GOT3 (cell line): ENCODE measurements at regions not wholly inside any gene's neighbourhood (a gene's known extent, or its start where the extent isn't known, plus 50 kb on each side); places are given as distances from the start of the nearest gene placed in this dataset.
"Not testable (repeated sequence)": the region's sequence is repeated elsewhere in the genome, so short reads cannot be mapped to it uniquely, and the experiment has no call there.

Experiments used
- DNase-seq: peaks from one replicate; lab custom pipeline; 2025; ENCODE audit warnings: mixed read lengths; lab: John Stamatoyannopoulos, UW

DNA sequence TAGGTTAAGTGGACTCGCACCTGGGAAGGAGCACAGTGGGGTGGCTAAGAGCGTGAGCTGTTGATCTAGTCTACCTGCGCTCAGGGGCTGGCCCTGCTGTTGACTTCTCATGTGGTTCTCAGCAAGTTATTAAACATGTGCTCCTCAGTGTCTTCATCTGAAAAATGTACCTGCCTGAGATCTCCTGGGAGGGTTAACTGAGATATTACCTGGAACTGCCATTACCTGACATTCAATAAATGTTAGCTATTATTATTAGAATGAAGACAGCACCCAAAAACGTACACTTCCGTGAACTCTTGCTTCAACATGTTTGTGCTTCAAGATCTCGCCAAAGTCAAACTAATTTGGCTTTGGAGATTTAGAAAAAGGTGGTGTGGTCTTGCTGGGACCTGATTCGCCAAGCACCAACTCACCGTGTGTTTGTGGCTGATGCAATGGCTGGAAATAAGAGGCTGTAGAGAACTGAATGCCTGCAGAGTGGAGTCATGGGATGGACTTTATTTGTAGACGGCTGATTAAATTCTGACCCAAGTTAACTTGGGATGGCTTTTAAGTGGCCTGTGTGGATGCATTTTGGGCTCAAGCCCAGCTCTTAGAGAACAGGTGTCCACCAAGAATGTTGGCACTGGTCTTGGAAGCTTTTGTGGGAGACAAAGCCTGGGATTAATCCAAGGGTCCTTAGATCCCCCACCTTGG, 692.9 kb downstream of the QKI start:
- DNase-seq, result no peak

DNA sequence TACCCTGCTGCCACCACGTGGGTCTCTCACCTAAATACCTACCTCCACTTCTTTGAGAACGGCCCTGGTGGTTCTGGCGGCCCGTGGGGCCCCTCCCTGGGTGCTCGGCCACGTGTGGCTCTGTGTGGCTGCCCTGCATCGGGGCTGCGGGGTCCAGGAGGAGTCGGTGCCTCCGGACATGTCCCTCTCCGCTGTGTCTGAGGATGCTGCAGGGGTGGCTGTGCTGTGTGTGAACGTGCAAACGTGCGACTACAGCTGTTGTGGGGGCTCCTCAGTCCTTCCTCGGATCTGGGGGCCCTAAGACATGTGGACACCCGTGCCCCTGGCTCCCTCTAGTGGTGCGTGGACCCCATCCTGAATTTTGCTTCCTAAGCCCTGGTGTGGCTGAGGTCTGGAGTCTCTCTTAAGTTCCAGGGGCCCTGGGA, 691.8 kb downstream of the QKI start:
- no peak for DNase-seq

DNA sequence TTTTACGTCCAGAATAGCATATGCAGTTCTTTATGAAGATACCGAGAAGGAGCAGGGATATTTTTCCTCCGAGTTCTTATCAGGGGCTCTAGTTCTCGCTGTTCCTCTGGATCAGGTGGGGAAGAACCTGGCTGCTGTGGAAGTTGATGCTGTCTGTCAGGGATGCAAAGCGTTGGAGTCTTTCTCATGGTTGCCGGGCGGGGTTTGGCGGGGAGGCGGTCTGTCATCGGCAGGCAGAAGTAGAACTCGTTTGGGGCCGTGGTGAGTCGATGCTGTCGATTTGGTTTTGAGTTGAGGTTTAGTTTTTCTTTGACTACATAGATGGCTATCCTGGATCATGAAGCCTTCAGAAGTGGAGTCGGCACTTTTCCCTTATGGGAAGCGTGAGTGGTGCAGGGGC, 691.2 kb downstream of the QKI start:
- no peak for DNase-seq

DNA sequence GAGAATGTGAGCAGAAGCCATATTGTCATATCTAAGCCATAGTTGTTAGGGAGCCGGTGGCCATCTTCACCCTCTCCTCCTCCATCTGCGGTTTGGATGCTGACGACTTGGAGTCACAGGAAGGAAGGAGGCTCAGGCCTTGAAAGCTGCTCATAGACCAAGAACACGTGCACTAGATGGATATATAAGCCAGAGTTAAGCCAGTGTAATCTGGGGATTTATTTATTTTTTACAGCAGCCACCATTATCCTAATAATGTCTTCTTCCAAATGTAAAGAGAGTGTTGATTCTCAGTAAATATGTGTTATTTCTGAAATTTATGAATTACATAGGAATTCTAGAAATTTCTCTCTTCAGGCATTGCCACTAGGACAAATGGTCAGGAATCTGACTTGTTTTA, 689.9 kb downstream of the QKI start:
- no peak for DNase-seq

DNA sequence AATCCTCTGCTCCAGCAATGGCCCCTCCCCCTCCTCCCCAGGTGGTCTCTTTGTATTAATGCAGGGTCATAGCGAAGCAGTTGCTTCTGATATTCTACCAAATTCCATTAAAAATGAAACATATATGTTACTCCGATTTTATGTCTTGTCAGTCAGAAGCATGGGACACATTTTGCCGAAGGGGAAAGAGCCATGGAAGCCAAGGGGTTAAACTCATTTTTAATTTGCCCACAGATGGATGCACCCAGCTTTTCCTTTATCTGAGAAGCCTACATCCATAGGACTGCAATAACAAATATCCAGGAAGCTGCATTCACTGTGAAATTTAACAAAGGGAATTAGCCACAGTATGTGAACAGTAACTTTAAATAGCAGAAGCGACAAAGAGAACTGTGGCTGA, 688.2 kb downstream of the QKI start:
- no peak for DNase-seq

DNA sequence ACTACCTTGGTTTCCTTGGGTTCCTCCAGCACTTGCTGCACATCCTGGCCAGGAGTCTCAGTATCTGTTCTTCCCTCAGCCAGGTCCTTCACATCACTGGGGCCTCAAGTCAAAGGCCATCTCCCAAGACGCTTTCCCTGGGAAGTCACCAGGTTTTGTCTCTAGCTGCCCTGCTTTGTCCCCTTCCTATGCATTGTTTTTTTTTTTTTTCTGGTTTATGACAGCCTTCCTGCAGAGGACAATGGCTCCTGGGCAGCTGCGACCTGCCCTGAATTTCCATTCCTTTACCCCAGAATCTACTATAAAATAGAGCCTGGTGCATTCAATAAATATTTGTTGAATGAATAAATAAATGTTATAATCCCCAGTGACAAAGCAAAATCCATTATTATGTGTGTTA, 687.3 kb downstream of the QKI start:
- no peak for DNase-seq

DNA sequence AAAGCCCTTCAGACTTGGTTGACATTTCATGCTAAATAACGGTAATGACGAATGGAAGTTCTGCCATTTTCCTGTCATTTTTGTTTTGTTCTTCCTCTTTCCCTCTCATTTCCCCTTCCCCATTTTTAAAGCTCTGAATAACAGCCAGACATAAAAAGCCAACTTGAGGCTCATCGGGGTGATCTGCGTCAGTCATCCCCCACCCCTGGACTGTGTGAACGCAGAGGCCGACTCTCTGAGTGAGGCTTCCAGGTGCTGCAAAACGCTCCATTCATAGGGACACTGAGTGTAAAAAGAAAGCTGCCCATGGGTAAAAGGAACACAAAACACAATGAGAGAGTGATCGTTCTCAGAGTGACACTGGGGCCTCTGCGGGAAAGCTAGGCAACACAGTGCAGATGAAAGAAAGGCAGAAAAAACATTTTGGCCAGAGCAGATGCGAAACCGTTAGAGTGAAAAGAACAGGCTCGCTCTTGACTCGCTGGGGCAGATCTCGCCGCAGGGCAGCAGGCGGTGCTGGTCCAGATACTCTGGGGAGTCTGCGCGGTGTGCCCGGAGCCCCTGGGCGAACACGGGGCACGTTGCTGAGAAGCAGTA, 684.8 kb downstream of the QKI start:
- DNase-seq, result no peak

DNA sequence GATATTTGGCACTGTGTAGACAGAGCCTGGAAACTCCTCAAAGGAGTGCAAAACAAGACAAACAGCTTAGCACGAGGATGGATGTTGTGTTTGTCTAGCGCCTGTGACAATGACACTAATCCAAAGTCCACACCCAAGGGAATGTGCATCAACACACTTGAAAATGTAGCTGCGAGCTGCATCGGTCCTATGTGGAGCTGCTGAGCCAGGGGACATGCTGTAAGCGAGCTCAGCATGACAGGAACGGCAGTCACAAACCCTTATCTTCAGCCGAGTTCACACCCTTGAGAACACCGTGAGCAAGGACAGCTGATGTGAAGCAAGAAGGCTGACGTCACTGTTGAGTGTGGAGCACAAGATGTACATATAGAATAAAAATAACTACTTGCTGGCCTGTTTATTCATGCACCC, 684.3 kb downstream of the QKI start:
- no peak for DNase-seq

DNA sequence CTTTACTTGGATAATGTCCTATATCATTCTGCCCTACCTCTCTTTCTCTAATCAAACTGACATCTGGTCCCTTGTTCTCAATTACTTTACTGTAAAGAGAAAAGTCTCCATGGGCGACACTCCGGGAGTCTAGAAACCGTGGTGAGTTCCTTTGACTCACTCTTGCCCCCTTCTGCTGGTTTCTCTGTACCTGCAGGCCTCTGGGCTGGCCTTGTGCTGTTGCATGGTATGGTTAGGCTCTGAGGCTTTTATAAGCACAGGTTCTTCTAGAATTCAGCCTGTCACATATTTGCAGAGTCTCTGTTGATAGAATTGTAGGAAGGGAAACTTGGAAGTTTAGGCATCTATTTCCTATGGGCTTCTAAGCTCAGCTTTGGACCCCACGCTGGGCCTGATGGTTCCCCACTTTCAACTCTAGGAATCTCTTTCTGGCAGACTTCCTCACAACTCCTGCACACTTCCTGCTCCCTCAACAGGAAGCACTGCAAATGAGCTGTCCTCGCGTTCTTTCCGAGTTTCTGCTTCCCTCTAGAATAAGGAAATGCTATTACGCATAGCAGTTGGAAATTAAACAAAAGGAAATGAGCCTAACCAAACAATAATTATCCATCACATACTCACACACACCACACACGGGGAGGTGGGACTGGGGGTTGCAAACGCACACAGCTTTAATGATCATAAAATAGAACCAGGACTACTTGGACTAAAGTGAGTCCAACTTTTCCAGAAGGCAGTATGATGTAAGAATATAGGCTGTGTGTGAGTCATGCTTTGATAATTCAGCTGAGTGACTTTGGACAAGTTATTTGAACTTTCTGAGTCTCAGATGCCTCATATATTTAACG, 683.3 kb downstream of the QKI start:
- DNase-seq, result no peak

DNA sequence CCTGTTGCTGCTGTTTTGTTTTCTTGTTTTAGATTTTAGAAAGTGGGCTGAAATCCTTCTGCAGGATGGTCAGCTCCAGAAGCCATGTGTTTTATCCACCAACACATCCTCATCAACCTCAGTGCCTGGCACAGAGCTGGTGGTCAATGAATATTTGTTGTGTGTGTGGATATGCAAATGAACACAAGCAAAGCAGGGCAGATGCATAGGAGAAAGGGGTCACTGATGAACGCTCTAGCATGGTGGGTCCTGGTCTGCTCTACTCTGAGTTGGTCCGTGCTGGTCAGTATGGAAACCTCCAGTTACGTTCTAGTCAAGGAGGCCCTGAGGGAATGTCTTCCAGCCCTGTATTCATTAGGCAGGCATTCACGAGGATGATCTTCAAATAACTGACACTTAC, 682.5 kb downstream of the QKI start:
- DNase-seq, result no peak

DNA sequence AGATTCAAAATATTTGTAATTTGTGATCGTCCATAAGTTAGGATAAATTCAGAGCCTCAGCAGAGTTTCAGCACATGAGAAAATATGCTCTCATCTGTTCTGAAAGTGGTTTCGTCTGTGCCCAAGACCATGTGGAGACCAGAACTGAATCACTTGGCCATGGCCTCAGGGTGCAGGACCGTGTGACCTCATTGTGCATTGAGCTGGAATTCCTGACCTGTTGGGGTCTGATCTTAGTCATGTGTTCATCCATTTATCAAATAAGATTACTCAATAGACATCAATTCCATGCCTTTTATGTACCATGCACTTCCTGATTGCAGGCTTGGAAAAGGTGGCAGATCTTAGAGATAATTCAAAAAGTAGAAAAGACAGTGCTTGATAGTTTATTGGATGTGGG, 680.5 kb downstream of the QKI start:
- no peak for DNase-seq

DNA sequence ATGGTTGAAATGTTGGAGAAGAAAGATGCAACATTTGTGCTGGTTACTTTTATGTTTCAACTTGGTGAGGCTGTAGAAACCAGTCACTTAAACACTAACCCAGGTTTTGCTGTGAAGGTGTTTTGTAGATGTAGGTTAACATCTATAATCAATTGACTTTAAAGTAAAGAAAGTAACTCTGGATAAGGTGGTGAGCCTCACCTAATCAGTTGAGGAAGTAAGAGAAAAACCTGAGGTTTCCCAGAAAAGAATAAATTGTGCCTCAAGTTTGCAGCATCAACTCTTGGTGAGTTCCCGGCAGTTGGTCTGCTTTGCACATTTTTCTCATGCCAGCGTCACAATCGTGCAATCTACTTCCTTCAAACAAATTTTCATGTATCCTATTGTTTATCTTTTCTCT, 673.4 kb downstream of the QKI start:
- no peak for DNase-seq

DNA sequence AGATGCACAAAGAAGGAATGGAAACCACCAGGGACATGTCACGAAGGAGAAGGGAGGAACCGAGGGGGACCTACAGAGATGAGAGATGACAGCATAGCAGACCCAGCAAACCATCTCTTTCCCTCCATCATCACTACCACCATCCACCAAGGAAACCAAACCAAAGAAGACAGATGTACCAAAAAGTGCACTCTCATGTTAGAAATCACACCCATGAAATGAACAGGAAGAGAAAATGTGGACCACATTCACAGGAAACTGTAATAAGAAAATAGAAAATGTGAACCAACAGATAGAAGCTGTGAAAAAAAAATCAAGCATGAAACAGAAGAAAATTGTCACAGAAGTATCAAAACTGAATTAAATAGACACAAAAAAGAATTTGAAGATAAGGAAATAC, 672.7 kb downstream of the QKI start:
- DNase-seq, result no peak

DNA sequence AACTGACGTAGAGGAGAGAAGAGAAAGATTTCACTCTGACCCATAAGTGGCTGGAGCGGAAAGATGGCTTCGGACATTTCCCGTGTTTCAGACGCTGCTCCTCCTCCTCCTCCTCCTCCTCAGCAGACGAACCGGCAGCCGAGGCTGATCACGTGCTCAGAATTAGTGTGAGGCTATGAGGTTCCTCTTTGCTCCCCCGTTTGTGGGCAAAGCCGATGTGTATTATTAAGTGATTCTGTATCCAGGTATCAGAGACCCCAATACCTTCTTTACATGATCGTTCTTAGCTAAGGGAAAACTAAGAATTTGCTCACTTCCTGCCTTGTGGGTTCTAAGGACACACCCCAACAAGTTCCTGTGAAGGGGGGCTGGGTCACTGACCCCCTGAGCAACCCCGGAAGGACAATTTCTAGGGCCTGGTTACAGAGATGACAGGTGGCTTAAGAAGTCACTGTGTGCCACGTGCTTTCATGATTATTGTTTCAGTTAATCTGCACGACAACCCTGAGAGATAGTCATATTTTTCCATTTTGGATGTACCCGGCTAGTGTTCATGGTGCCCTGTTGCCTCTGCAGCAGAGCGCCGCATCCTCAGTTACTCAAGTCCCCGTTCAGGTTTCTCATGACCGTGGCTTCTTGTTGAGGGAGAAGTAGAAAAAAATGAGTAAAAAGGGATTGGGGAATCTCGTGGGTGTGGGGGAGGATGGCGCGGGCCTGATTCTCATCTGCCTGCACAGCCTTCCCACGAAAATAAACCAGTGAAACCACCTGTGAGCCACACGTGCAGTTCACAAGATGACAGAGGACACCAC, 671.8 kb downstream of the QKI start:
- DNase-seq, result no peak

DNA sequence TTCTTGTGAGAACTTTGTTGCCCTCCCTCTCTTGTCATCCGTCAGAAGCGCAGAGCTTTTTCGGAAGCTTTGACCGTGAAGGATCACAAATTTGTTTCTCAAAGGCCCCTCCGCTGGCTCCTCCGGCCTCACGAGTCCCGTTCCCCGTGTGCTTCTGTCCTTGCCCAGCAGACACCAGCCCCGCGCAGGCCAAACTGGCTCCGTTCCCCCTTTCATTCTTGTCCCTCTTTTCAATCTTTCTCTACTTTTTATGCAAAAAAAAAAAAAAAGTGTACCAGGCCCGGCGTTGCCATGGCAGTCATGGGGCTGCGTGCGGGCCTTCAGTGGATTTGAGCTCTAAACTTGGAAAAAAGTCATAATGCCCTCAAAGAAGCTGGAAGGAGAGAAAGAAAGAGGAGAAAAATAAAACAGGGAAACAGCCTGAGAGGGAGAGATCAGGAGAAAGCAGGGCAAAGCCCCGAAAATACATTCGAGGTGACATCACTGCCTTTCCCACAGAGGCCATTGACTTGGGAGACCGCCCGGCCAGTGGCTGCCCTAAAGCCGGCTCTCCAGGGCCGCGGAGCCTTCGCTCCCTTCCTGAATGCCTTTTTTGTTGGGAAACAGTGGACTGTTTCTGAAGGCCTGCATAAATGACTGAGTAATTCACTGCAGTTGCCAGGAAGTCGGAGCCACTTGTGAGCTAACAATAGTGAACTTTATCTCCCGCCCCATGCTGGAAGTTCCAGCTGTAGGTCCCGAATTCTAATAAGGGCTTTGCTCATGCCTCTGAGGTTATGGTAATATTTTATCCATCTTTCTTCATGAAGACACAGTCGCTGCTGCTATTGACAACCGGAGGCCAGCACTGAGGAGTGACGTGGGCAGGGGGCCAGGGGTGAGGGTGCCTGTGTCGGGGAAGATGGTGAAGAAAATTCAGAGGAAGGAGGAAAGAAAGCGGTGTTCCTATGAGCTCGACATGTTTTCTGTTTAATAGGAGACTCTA, 670.9 kb downstream of the QKI start:
- no peak for DNase-seq

DNA sequence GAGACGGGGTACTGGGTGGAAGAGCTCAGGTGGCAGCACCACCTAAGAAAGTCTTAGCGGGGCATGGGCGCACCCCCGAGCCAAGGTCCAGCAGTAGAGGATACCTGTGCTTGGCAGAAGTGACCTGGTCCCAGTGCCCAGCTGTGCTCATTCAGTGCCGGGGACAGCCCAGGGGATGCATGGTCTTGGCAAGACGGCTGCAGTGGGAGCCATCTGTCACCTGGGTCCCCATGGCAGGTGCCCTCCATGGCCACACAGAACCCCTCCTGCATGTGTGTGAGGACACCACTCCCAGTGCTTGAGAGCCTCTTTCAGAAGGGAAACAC, 664.7 kb downstream of the QKI start:
- no peak for DNase-seq

DNA sequence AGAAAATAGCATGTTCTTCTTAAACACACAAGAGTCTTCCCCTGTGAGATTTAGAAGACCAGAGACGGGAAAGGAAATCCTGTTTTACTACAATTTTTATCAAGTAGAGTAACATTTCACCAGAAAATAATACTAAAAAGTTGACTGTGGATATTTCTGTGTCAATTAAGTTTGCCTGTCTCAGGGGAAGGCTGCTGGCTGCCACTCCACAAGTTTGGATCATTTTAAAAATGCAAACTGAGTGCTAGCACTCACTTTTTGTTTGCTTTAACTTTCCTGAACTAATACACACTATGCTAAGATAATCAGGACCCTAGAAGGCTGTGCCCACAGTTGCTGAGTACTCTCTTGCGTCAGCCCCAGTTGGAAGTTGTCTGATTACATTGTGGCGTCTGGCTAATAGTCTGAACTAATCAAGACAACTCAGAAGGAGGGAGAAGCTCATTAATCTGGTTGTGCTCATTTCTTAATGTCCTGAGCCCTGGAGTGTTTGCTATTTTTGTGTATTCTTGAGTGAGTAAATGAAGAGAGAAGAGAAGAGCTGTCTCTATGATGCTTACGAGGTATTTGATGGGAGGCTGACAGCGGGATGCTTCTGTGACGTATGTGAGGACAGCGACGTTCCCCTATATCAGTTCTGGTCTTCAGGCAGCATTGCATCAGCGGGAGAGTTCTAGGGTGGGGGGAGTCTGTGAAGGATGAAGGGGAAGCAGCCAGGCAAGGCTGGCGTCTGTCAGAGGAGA, 664.2 kb downstream of the QKI start:
- DNase-seq, result no peak

DNA sequence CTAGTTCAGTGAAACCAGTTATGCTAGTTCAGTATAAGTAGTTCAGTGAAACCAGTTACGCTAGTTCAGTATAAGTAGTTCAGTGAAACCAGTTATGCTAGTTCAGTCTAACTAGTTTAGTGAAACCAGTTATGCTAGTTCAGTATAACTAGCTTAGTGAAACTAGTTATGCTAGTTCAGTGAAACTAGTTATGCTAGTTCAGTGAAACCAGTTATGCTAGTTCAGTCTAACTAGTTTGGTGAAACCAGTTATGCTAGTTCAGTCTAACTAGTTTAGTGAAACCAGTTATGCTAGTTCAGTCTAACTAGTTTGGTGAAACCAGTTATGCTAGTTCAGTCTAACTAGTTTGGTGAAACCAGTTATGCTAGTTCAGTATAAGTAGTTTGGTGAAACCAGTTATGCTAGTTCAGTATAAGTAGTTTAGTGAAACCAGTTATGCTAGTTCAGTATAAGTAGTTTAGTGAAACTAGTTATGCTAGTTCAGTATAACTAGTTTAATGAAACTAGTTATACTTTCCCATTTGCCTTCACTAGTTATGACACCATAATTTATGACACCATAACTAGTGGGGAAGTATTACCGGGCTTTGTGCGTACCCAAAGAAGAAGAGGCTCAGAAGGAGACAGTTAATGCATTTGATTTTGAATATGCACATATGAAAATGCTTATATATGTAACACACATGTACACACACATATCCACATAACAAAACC, 662.5 kb downstream of the QKI start:
- DNase-seq, result not testable (repeated sequence)

DNA sequence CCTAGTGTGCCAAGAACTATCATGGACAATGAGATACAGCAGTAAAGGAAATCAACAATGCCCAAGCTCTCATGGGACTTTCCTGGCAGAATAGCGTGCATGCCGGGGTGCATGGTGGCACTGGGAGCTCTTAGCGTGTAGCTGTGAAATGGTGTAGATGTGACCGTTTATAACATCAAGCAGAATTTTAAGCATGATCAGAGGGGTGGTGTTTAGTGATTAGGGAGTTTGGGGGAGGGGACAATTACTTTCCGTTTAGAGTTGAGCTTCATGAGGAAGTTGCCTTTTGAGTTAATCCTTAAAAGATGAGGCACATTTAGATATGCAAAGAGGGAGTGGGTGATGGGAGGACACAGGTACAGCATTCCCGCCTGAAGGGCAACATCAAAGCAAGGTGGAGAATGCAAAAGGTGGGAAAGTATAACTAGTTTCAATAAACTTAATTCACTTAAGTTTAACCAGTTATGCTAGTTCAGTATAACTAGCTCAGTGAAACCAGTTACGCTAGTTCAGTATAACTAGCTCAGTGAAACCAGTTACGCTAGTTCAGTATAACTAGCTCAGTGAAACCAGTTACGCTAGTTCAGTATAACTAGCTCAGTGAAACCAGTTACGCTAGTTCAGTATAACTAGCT, 661.6 kb downstream of the QKI start:
- DNase-seq, result no peak
